Body of pancreas (tissue), 4 donors: ENCODE measurements at regions not wholly inside any gene's neighbourhood (a gene's known extent, or its start where the extent isn't known, plus 50 kb on each side); places are given as distances from the start of the nearest gene placed in this dataset.

Experiments
- CTCF ChIP-seq, 7 experiments: fragments of 450-650 bp in 4 of 7; fragments of 200-600 bp in 3 of 7; sonication (generic) in 3 of 7; IDR thresholded peaks; one replicate each; pipeline ENCODE4 v1.5.1; 2016 to 2019; ENCODE audit warnings: antibody characterized with exemption in 7 of 7
- POLR2A ChIP-seq, 3 donors: fragments of 450-650 bp; IDR thresholded peaks; one replicate each; pipeline ENCODE4 v1.6.1; 2016; ENCODE audit warnings: antibody characterized with exemption in 3 of 3, mild to moderate bottlenecking in 2 of 3

GRCh38 chr6:125499535-125499934, 197.8 kb upstream of the HDDC2 start:
- no peak for TF ChIP-seq CTCF (IDR thresholded peaks at IDR 0.05)
- no peak for TF ChIP-seq POLR2A (IDR thresholded peaks at IDR 0.05)
